ENCODE measurements at regions not wholly inside any gene's neighbourhood (a gene's known extent, or its start where the extent isn't known, plus 50 kb on each side); places are given as distances from the start of the nearest gene placed in this dataset.
"Not testable (repeated sequence)": the region's sequence is repeated elsewhere in the genome, so short reads cannot be mapped to it uniquely, and the experiment has no call there.

GRCh38 chrX:14351611-14352303 is 177.6 kb upstream of the GLRA2 start:
- DNase-seq: no peak

DNA sequence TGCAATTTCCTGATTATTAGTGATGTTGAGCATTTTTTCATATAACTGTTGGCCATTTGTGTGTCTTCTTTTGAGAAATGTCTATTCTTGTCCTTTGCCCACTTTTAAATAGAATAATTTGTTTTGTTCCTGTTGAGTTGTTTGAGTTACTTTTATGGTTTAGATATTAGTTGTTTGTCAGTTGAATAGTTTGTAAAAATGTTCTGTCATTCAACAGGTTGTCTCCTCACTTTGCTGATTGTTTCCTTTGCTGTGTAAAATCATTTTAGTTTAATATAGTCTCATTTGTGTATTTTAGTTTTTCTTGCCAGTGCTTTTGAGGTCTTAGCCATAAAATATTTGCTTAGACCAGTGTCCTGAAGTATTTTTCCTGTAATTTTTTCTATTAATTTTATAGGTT is 181.8 kb upstream of the GLRA2 start:
- no peak for DNase-seq

- no peak for DNase-seq
Observed at GRCh38 chrX:14344172-14344940, 185.0 kb upstream of the GLRA2 start.

DNA sequence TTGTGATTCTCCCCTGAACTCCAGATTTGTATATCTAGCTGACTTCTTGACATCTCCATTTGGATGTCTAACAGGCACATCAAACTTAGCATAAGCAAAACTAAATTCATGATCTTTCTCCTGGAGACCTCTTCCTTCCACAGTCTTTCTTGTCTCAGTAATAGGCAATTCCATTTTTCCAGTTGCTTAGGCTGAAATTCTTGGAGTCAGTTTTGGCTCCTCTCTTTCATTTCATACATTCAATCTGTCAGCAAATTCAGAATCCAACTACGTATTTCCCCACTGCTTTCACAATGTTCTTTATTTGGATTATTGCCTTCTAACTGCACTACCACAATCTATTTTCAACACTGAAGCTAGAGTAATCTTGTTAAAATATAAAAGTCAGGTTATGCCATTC is 219.9 kb upstream of the GLRA2 start:
- no peak for DNase-seq

GRCh38 chrX:14308976-14309375 is 220.4 kb upstream of the GLRA2 start:
- not testable (repeated sequence) for DNase-seq

DNA sequence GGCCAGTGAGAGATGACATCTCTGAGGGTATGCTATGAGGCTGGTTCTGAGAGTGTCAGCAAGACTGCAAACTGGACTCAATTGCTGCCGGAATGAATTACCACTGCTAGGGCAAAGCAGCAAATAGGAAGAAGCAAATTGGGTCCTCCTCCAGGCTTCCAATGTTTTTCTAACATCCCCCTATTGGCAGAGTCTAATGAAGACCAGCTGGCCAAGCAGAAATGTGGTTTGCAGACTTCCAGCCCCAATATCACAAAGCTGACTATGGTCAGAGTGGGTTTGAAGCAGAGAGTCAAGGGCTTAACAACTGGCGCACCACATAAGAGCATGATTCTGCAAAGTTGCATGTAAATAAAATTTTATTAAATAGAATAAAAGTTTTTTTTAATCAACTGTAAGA is 225.4 kb upstream of the GLRA2 start:
- no peak for DNase-seq

- not testable (repeated sequence) for DNase-seq
Observed at GRCh38 chrX:14302561-14302960, 226.8 kb upstream of the GLRA2 start.

- no peak for DNase-seq
Observed at GRCh38 chrX:14300376-14300775, 229.0 kb upstream of the GLRA2 start.

GRCh38 chrX:14295426-14295825 is 233.9 kb upstream of the GLRA2 start:
- no peak for DNase-seq

DNA sequence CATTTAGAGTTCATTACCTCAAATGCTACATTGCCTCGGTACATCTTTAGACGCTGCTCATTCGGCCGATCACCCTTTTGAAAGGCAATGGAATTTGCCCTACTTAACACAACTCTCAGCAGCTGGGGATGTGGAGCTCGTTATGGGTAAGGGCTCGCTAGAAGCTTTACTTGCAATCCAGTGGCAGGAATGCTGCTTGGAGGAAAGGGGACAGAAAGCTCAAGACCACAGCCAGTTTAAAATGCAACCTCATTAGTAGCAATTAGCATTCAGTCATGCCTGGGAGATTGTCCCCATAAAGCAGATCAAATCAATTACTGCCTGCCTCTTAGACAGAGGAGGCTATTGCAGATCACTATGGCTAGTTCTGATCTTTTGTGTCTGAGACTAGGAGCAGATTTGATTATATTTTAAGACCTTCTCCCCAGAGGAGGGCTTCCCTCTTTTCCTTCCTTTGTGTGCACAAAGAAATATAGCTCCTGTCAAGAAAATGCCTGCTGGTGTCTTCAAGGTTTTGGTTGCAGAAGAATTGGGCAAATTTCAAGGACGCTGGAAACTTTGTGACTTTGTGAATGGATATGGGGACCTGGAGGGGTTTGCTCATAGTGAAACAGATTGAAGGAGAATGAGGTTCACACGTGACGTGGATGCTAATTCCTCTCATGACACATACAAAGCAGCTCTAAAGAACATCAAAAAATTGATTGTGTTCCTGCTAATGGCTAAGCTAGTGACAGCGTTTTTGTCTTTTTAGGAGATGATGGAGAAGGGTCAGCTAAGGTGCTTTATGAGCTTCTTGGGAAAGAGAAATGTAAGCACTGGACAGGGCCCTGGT is 237.5 kb upstream of the GLRA2 start:
- DNase-seq: peak in 5 of 58 donors; percentile 0 to 9 (median 1)

DNA sequence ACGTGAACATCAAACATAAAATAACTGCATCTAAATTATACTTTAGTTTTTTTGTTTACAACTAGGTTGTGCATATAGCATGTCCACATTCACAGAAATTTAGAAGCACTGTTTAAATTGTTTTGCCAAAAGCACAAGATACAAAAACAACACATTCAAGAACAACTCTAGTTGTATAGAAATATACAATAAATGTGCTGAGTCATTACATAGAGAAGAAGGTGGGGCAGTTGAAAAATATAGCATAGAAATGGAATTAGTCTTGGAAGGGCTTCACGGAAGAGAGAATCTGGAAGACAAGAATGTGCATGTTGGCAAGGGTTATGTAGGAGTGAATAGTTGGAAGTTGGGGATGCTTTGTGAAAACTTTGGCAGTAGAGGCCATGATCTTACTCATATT is 239.0 kb upstream of the GLRA2 start:
- DNase-seq: no peak

DNA sequence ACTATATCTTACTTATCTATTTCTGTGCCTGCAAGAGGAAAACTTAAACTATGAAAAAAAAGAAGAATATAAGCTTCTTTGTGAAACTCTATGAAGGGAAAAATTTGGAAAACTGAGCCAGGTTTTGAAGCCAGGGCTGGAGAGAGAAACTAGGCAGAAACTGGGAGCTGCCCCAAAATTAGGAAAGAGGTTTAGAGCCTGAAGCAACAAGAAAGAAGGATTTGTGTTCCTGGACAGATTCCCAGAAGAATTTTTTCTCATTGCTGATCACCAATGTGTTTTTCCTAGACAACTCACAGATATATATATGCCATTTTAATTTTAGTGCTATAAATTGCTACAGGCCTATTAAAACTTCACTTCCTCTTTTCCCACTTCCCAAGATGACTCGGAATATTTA is 245.0 kb upstream of the GEMIN8 start:
- DNase-seq: peak in 5 of 58 donors; percentile 0 to 29 (median 0)

- DNase-seq: no peak
Observed at GRCh38 chrX:14267216-14267615, 237.5 kb upstream of the GEMIN8 start.

GRCh38 chrX:14266705-14267104 is 237.0 kb upstream of the GEMIN8 start:
- no peak for DNase-seq

- DNase-seq: no peak
Observed at GRCh38 chrX:14243823-14244222, 214.1 kb upstream of the GEMIN8 start.

DNA sequence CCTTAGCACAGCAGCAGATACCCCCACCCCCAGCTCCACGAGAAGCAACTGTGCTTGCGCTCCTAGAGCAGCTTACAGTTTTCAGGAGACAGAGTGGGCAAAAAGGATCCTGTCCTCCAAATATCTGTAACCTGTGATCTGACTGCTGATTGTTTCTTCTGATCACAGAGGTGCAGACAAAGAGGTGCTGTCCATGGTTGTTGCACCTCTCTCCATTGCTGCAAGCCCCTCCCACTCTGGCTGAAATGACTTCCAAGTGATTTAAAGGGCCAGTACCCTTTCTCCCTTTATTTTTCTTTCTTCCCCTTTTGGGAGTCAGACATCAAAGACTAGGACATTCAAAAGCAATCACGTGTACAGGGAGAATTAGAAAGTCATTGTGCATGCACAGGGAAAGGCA is 205.3 kb upstream of the GEMIN8 start:
- DNase-seq: no peak

GRCh38 chrX:14232688-14233087 is 203.0 kb upstream of the GEMIN8 start:
- no peak for DNase-seq

DNA sequence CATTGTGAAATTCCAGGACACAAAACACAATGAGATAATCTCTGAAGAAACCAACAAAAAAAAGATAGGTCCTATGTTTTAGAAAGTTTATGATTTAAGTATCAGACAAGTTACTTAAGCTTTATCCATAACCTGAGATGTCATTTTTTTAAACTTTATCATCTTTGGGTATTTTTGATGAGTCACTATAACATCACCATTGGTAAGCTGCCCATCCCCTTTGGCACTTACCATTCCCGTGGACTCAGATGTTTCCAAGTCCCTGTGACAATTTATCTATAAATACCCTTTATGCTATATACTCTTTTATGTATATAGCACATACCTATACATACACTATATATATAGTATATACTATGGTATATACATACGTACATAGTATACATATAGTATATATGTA is 198.9 kb upstream of the GEMIN8 start:
- no peak for DNase-seq

- no peak for DNase-seq
Observed at GRCh38 chrX:14220386-14220944, 190.8 kb upstream of the GEMIN8 start.

DNA sequence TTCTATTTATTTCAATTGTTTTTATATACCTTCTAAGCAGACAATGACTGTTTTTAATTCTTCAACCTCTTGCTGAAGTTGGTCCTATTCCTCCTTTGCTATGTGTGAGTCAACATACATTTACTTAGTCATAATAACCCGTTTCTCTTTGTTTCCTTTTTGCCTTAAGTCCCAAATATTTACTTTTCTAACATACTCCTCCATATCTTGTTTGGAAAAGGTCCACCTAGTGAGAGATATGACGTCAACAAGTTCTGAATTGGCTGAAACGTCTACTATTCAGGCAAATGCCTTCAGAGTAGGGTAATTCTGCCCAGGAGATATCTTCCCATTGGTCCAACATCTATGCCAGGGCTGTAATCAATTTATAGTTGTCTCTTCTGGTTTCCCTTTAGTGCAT is 179.3 kb upstream of the GEMIN8 start:
- DNase-seq: no peak

DNA sequence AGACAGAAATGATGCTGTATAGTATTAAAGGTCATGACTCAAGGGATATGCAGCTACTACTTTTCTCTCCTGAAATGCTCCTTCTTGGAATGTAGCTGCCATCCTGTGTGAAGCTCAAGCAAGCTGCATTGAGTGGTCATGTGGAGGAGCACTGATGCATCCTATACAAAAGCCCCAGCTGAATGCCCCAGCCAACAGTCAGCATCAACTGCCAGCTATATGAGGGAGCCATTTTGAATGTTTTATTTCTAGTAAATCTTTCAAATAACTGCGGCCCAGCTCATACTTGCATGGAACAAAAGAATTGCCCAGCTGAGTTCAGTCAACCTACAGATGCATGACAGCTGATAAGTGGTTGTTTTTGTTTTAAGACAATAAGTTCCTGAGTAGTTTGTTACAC is 165.0 kb upstream of the GEMIN8 start:
- no peak for DNase-seq

DNA sequence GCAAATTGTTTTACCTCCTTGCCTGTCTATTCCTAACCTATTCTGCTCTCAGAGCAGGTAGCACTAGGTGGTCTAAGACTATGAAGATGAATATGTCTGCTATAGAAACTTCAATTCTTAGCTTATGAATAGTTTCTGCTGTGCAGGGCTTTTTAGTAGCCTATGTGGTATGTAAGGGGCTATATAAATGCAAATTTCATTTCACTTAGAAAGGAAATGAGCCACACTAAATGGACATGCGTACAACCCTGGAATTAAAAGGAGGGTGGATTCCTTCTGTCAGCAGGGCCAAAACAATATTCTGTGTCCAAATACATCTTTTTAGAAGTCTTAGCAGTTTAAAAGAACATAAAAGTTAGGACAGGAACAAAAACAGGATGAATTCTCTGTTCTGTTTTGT is 163.9 kb upstream of the GEMIN8 start:
- no peak for DNase-seq

Data from anterior cingulate cortex (tissue), 58 donors.